K562 (cell line): ENCODE measurements at regions not wholly inside any gene's neighbourhood (a gene's known extent, or its start where the extent isn't known, plus 50 kb on each side); places are given as distances from the start of the nearest gene placed in this dataset.

Experiments used
- ATAC-seq: fragments of 200-7000 bp; cut with Tn5 transposase; 3 replicates; pipeline ENCODE4 v1.9.1; 2020; ENCODE audit warnings: moderate library complexity
- BruUV-seq: library from RNA; stranded (reverse); fragments of 400-500 nt; replicated peaks from 2 replicates; lab custom pipeline; 2021; lab: Mats Ljungman, UMichigan
- CTCF ChIA-PET: fragments of 300-600 bp; formaldehyde crosslinking; extraction: SDS; loops from one replicate; lab custom pipeline; 2021; ENCODE audit warnings: low intra/inter-chr PET ratio; lab: Yijun Ruan, JAX
- POLR2A ChIA-PET: fragments of 300-600, 350-650 bp; sonication (Branson Sonifier 250); formaldehyde crosslinking; extraction: SDS; loops from one replicate; lab custom pipeline; 2021; ENCODE audit warnings: antibody characterized with exemption, inconsistent platforms; lab: Yijun Ruan, JAX
- DNase-seq, 4 experiments: peaks; one replicate each; pipeline versions ENCODE4 v3.0.0 to v3.0.0-alpha.2; 2011 to 2018; ENCODE audit warnings: low spot score in 3 of 4, mixed read lengths in 3 of 4; ENCODE audit errors: extremely low read depth in 1 of 4
- FAIRE-seq: peaks from 2 replicates; lab custom pipeline; 2011; peaks lifted over from hg19 to GRCh38; lab: Jason Lieb, UNC
- H2AFZ ChIP-seq: 2 replicates; pipeline ENCODE4 v1.6.0; 2011; ENCODE audit warnings: low read depth, low read length, control low read depth, inconsistent platforms
- H3K27ac ChIP-seq: fragments of 200-600 bp; 3 replicates; pipeline ENCODE4 v1.8.0; 2011; ENCODE audit warnings: low read depth, mild to moderate bottlenecking, control low read depth, inconsistent platforms, low read length, moderate library complexity, mixed read lengths; ENCODE audit errors: extremely low read depth
- H3K27me3 ChIP-seq, 2 experiments: fragments of 300-600 bp in 1 of 2; 2 replicates in 1 of 2; 3 replicates in 1 of 2; pipeline versions ENCODE4 v1.6.0 to v1.8.0; 2011; ENCODE audit warnings: inconsistent platforms in 2 of 2, low read length in 2 of 2, mild to moderate bottlenecking in 1 of 2, mixed read lengths in 1 of 2, moderate library complexity in 1 of 2; ENCODE audit not compliant: control insufficient read depth in 2 of 2, insufficient read depth in 2 of 2
- H3K36me3 ChIP-seq: fragments of 300-600 bp; 3 replicates; pipeline ENCODE4 v1.8.0; 2011; ENCODE audit warnings: mild to moderate bottlenecking, low read length, inconsistent platforms; ENCODE audit not compliant: control insufficient read depth, insufficient read depth
- H3K4me1 ChIP-seq, 2 experiments: fragments of 200-600 bp in 1 of 2; replicated peaks in 1 of 2; 2 replicates in 1 of 2; 3 replicates in 1 of 2; pipeline versions ENCODE4 v1.5.1 to v1.8.0; 2011; ENCODE audit warnings: inconsistent platforms in 2 of 2, low read length in 2 of 2, mild to moderate bottlenecking in 1 of 2, mixed read lengths in 1 of 2, moderate library complexity in 1 of 2; ENCODE audit not compliant: control insufficient read depth in 2 of 2, insufficient read depth in 2 of 2
- H3K4me2 ChIP-seq: 2 replicates; pipeline ENCODE4 v1.6.1; 2011; ENCODE audit warnings: low read length, control low read depth, inconsistent platforms, mixed read lengths; ENCODE audit not compliant: insufficient read depth
- H3K4me3 ChIP-seq: fragments of 200-600 bp; sonication (generic), shearing (Covaris generic); 2 replicates; pipeline ENCODE4 v1.5.1; 2016; ENCODE audit warnings: control low read depth, inconsistent platforms
- H3K79me2 ChIP-seq: fragments of 200-600 bp; 3 replicates; pipeline ENCODE4 v1.8.0; 2011; ENCODE audit warnings: low read length, inconsistent platforms; ENCODE audit not compliant: control insufficient read depth, insufficient read depth
- H3K9ac ChIP-seq, 2 experiments: 2 replicates each; pipeline versions ENCODE4 v1.6.0 to v1.6.1; 2011; ENCODE audit warnings: low read depth in 2 of 2, low read length in 2 of 2, control low read depth in 1 of 2, inconsistent platforms in 1 of 2, mild to moderate bottlenecking in 1 of 2, mixed read lengths in 1 of 2; ENCODE audit not compliant: insufficient read depth in 1 of 2
- H3K9me1 ChIP-seq: one replicate; pipeline ENCODE4 v1.6.0; 2011; ENCODE audit warnings: inconsistent platforms, mild to moderate bottlenecking, low read length, moderate library complexity; ENCODE audit not compliant: control insufficient read depth, insufficient read depth
- H3K9me3 ChIP-seq: replicated peaks from 2 replicates; pipeline ENCODE4 v1.5.1; 2011; ENCODE audit warnings: low read depth, low read length, inconsistent platforms; ENCODE audit not compliant: control insufficient read depth, insufficient read depth
- H4K20me1 ChIP-seq: replicated peaks from 2 replicates; pipeline ENCODE4 v1.6.1; 2011; ENCODE audit warnings: low read length, inconsistent platforms, mixed read lengths; ENCODE audit not compliant: control insufficient read depth, insufficient read depth
- CLOCK ChIP-seq: fragments of 250-450 bp; sonication (Bioruptor Pico); IDR thresholded peaks from 2 replicates; pipeline ENCODE4 v1.4.0; 2020; ENCODE audit warnings: mild to moderate bottlenecking, moderate library complexity, borderline replicate concordance
- GTF2F1 ChIP-seq: IDR thresholded peaks from 2 replicates; pipeline ENCODE4 v1.6.1; 2011; ENCODE audit warnings: low read depth, low read length, improper control_type of control experiment
- HDAC1 ChIP-seq, 2 experiments: fragments of 450-650 bp; IDR thresholded peaks; 2 replicates each; pipeline ENCODE4 v1.6.1; 2016 to 2017; ENCODE audit warnings: inconsistent platforms in 1 of 2, mild to moderate bottlenecking in 1 of 2, moderate library complexity in 1 of 2
- HDAC3 ChIP-seq: fragments of 450-650 bp; IDR thresholded peaks from 2 replicates; pipeline ENCODE4 v1.6.1; 2018; ENCODE audit warnings: borderline replicate concordance, mild to moderate bottlenecking, moderate library complexity; ENCODE audit not compliant: partially characterized antibody
- JUNB ChIP-seq: fragments of 450-650 bp; formaldehyde crosslinking; conservative IDR thresholded peaks from 2 replicates; pipeline ENCODE4 v1.4.0; 2020; ENCODE audit warnings: mild to moderate bottlenecking
- MXD1 ChIP-seq: fragments of 250-450 bp; sonication (Bioruptor Pico); IDR thresholded peaks from 2 replicates; pipeline ENCODE4 v1.8.0; 2021; ENCODE audit warnings: borderline replicate concordance, mild to moderate bottlenecking, moderate library complexity; ENCODE audit not compliant: poor library complexity, severe bottlenecking
- NFIC ChIP-seq: fragments of 450-650 bp; IDR thresholded peaks from 2 replicates; pipeline ENCODE4 v1.6.1; 2017; ENCODE audit warnings: mild to moderate bottlenecking, inconsistent platforms
- POLR2B ChIP-seq: fragments of 450-650 bp; IDR thresholded peaks from 2 replicates; pipeline ENCODE4 v1.6.1; 2018; ENCODE audit warnings: low read depth; ENCODE audit not compliant: partially characterized antibody
- PYGO2 ChIP-seq: fragments of 450-650 bp; IDR thresholded peaks from 2 replicates; pipeline ENCODE4 v1.6.1; 2016; ENCODE audit warnings: mild to moderate bottlenecking, missing genetic modification characterization, moderate library complexity, missing compliant biosample characterization
- RFX5 ChIP-seq: IDR thresholded peaks from 2 replicates; pipeline ENCODE4 v1.6.1; 2011; ENCODE audit warnings: low read depth, mild to moderate bottlenecking, improper control_type of control experiment, low read length
- SNIP1 ChIP-seq: fragments of 450-650 bp; IDR thresholded peaks from 2 replicates; pipeline ENCODE4 v1.7.1; 2017; ENCODE audit warnings: low read depth, mild to moderate bottlenecking
- TEAD1 ChIP-seq, 2 experiments: fragments of 450-650 bp in 1 of 2; sonication (generic) in 1 of 2; formaldehyde crosslinking; IDR thresholded peaks; 2 replicates each; pipeline versions ENCODE4 v1.4.0 to v1.8.0; 2020 to 2022; ENCODE audit warnings: mild to moderate bottlenecking in 2 of 2, missing genetic modification reagents in 1 of 2
- THAP12 ChIP-seq: fragments of 250-450 bp; sonication (Bioruptor Pico); IDR thresholded peaks from 2 replicates; pipeline ENCODE4 v1.9.0; 2021; ENCODE audit warnings: mild to moderate bottlenecking, inconsistent platforms
- ZNF551 ChIP-seq: fragments of 250-450 bp; sonication (Bioruptor Pico); IDR thresholded peaks from 2 replicates; pipeline ENCODE4 v1.5.0; 2021; ENCODE audit warnings: mild to moderate bottlenecking, moderate library complexity
- ZNF644 ChIP-seq: fragments of 200-800 bp; sonication (Bioruptor generic); IDR thresholded peaks from 2 replicates; pipeline ENCODE4 v1.6.1; 2016; ENCODE audit warnings: low read depth, missing genetic modification characterization, missing compliant biosample characterization
- WGBS: fragments of 100-300 bp; shearing (Covaris generic); methylation state at CpG from one replicate; pipeline ENCODE4 v1.1.6; 2016; ENCODE audit warnings: low coverage, mixed read lengths; ENCODE audit not compliant: insufficient coverage; ENCODE audit errors: missing lambda C conversion rate; 5-methylcytosine and 5-hydroxymethylcytosine counted together
- in situ Hi-C: fragments of 300-500 bp; cut with MboI; formaldehyde crosslinking; loops from 4 replicates; pipeline ENCODE4 v1.15.0; 2018; ENCODE audit warnings: inconsistent platforms, mixed read lengths
- intact Hi-C: fragments of 100-400 bp; cut with micrococcal nuclease; formaldehyde crosslinking; loops from 2 replicates; pipeline ENCODE4 v1.14.2; 2022

- Histone ChIP-seq H3K79me2 (no peaks in the 10 kb centered on the region), H4K20me1 (no peaks in the 10 kb centered on the region), H2AFZ (no peak overlapping the region), H3K4me2 (no peak overlapping the region), H3K9me1 (no peaks in the 10 kb centered on the region), H3K4me1 (no peaks in the 10 kb centered on the region), H3K27me3 (no peaks in the 10 kb centered on the region), H3K27ac (no peak overlapping the region), H3K9ac (no peak overlapping the region), H3K9me3 (no peaks in the 10 kb centered on the region; the same call in 1 of the 2 replicates), H3K4me3 (no peak overlapping the region), H3K36me3 (no peaks in the 10 kb centered on the region)
- intact Hi-C loops: no loop called here
- ChIA-PET CTCF (interaction anchor here (0.7 kb wide), 1 partner anchor 270 kb away, joined by 3 read pairs; no protein-coding TSS in a partner anchor), POLR2A (no interaction called here)
- no peak for DNase-seq
- no peak for ATAC-seq
- in situ Hi-C loops: no loop called here
- no peak for FAIRE-seq
- BruUV-seq: no TSS peak
- WGBS: 0% methylated on average over 3 of the region's 3 CpGs
- TF ChIP-seq PYGO2 (tag) (no peak), HDAC3 (no peak), ZNF551 (CRISPR knock-in tag) (no peak), JUNB (CRISPR knock-in tag) (no peak), TEAD1 (CRISPR knock-in tag; IDR thresholded peaks at IDR 0.05) (no peak), CLOCK (no peak), NFIC (no peak), SNIP1 (no peak), HDAC1 (IDR thresholded peaks at IDR 0.05) (no peak), POLR2B (no peak), RFX5 (no peak), THAP12 (CRISPR knock-in tag) (no peak), MXD1 (no peak), GTF2F1 (no peak), ZNF644 (tag) (no peak)
Observed at GRCh38 chr4:125368671-125369081, 53.9 kb downstream of the FAT4 start.
